PC-3 (cell line): ENCODE measurements at regions not wholly inside any gene's neighbourhood (a gene's known extent, or its start where the extent isn't known, plus 50 kb on each side); places are given as distances from the start of the nearest gene placed in this dataset.

Experiments
- ATAC-seq: fragments of 200-7000 bp; cut with Tn5 transposase; 2 replicates; pipeline ENCODE4 v1.9.1; 2020; ENCODE audit warnings: mild to moderate bottlenecking, moderate library complexity
- BruUV-seq: library from RNA; stranded (reverse); fragments of 400-500 nt; replicated peaks from 2 replicates; lab custom pipeline; 2021; lab: Mats Ljungman, UMichigan
- CTCF ChIA-PET: fragments of 300-600 bp; sonication (Branson Sonifier 250); formaldehyde crosslinking; loops from one replicate; lab custom pipeline; 2022; ENCODE audit warnings: antibody characterized with exemption; lab: Charles Lee
- POLR2A ChIA-PET: fragments of 300-600 bp; sonication (Branson Sonifier 250); formaldehyde crosslinking; loops from one replicate; lab custom pipeline; 2022; ENCODE audit warnings: antibody characterized with exemption; ENCODE audit not compliant: unreplicated experiment; lab: Charles Lee
- DNase-seq: peaks from one replicate; pipeline ENCODE4 v3.0.0-alpha.2; 2015
- H2AFZ ChIP-seq: fragments of 300-600 bp; sonication (generic); 2 replicates; pipeline ENCODE4 v1.6.0; 2016; ENCODE audit warnings: antibody characterized with exemption, low read length
- H3F3A ChIP-seq: fragments of 300-600 bp; sonication (generic); one replicate; pipeline ENCODE4 v1.6.0; 2017; ENCODE audit warnings: antibody characterized with exemption, low read length, control low read depth, mild to moderate bottlenecking; ENCODE audit not compliant: unreplicated experiment
- H3K27ac ChIP-seq: fragments of 300-600 bp; sonication (generic); 2 replicates; pipeline ENCODE4 v1.5.1; 2016; ENCODE audit warnings: mild to moderate bottlenecking, low read length
- H3K27me3 ChIP-seq: fragments of 300-600 bp; sonication (generic); 2 replicates; pipeline ENCODE4 v1.6.1; 2016; ENCODE audit warnings: low read length, mixed read lengths
- H3K36me3 ChIP-seq: fragments of 300-600 bp; sonication (generic); 2 replicates; pipeline ENCODE4 v1.6.1; 2016; ENCODE audit warnings: low read depth, mixed run types, low read length, mixed read lengths
- H3K4me1 ChIP-seq: fragments of 300-600 bp; sonication (generic); 2 replicates; pipeline ENCODE4 v1.5.1; 2016; ENCODE audit warnings: low read length; ENCODE audit not compliant: insufficient read depth
- H3K4me2 ChIP-seq: fragments of 300-600 bp; sonication (generic); 2 replicates; pipeline ENCODE4 v1.6.0; 2016; ENCODE audit warnings: low read length
- H3K4me3 ChIP-seq: fragments of 300-600 bp; sonication (generic); 2 replicates; pipeline ENCODE4 v1.5.1; 2016; ENCODE audit warnings: mild to moderate bottlenecking, low read length, mixed read lengths
- H3K79me2 ChIP-seq: fragments of 300-600 bp; sonication (generic); 2 replicates; pipeline ENCODE4 v1.6.1; 2017; ENCODE audit warnings: low read length, mixed read lengths
- H3K9ac ChIP-seq: fragments of 300-600 bp; sonication (generic); 2 replicates; pipeline ENCODE4 v1.6.0; 2016; ENCODE audit warnings: mild to moderate bottlenecking, low read length
- H3K9me2 ChIP-seq: fragments of 300-600 bp; sonication (generic); replicated peaks from 2 replicates; pipeline ENCODE4 v1.6.1; 2016; ENCODE audit warnings: mixed run types, low read length, mixed read lengths
- H3K9me3 ChIP-seq: fragments of 300-600 bp; sonication (generic); 2 replicates; pipeline ENCODE4 v1.6.1; 2016; ENCODE audit warnings: low read length, mixed read lengths
- H4K20me1 ChIP-seq: fragments of 300-600 bp; sonication (generic); 2 replicates; pipeline ENCODE4 v1.6.1; 2016; ENCODE audit warnings: low read length, mixed read lengths
- EZH2 ChIP-seq: fragments of 300-600 bp; sonication (generic); IDR thresholded peaks from one replicate; pipeline ENCODE4 v1.6.1; 2017; ENCODE audit warnings: antibody characterized with exemption, mild to moderate bottlenecking, low read length; ENCODE audit not compliant: unreplicated experiment
- EZH2phosphoT487 ChIP-seq: fragments of 300-600 bp; sonication (generic); IDR thresholded peaks from 2 replicates; pipeline ENCODE4 v1.6.1; 2018; ENCODE audit warnings: mild to moderate bottlenecking, antibody characterized with exemption, low read length, borderline replicate concordance
- intact Hi-C: fragments of 100-400 bp; cut with micrococcal nuclease; formaldehyde crosslinking; loops from 2 replicates; pipeline ENCODE4 v1.9.0; 2023
- TF ChIP-seq, protein P1 (sequence below): fragments of 300-600 bp; sonication (generic); conservative IDR thresholded peaks from 2 replicates; pipeline ENCODE4 v1.5.1; 2017; ENCODE audit warnings: antibody characterized with exemption, low read depth, mild to moderate bottlenecking, low read length

DNA sequence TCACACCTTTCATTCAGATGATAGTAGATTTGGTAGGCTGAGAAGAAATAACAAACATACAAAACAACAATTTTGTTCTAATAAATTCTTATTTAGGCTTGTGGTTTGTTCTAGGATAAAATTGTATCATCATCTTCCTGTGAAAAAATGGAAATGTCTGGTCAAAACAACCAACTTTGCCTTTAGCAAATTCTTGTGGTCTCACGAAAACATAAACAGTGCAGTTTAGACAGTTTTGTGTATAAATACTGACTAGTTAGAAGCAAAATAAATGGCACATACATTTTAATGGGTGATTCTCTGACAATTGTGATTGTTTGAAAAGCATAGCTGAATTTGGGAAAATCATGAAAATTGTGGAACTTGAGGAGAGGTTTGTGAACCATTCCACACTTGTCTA lies 180.1 kb downstream of the TDRD15 start:
- no peaks in the 10 kb centered on the region for H3K36me3 ChIP-seq
- no peak overlapping the region for H2AFZ ChIP-seq
- H3K9me2 ChIP-seq = no peaks in the 10 kb centered on the region
- no TSS peak for BruUV-seq
- H3K9ac ChIP-seq = no peak overlapping the region
- H3K27me3 ChIP-seq = no peaks in the 10 kb centered on the region
- H3K4me1 ChIP-seq = no peaks in the 10 kb centered on the region
- ChIA-PET POLR2A (no interaction called here), CTCF (no interaction called here)
- intact Hi-C loops = no loop called here
- ATAC-seq (no peak), DNase-seq (no peak)
- TF ChIP-seq EZH2phosphoT487 = no peak
- TF ChIP-seq, protein P1, sequence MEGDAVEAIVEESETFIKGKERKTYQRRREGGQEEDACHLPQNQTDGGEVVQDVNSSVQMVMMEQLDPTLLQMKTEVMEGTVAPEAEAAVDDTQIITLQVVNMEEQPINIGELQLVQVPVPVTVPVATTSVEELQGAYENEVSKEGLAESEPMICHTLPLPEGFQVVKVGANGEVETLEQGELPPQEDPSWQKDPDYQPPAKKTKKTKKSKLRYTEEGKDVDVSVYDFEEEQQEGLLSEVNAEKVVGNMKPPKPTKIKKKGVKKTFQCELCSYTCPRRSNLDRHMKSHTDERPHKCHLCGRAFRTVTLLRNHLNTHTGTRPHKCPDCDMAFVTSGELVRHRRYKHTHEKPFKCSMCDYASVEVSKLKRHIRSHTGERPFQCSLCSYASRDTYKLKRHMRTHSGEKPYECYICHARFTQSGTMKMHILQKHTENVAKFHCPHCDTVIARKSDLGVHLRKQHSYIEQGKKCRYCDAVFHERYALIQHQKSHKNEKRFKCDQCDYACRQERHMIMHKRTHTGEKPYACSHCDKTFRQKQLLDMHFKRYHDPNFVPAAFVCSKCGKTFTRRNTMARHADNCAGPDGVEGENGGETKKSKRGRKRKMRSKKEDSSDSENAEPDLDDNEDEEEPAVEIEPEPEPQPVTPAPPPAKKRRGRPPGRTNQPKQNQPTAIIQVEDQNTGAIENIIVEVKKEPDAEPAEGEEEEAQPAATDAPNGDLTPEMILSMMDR = no peak
- no peak for TF ChIP-seq EZH2
- no peaks in the 10 kb centered on the region for H3K79me2 ChIP-seq
- H3K27ac ChIP-seq = no peak overlapping the region
- no peaks in the 10 kb centered on the region for H4K20me1 ChIP-seq
- no peak overlapping the region for H3K4me2 ChIP-seq
- H3F3A ChIP-seq = no peaks in the 10 kb centered on the region
- peaks cover 4% of the 10 kb centered on the region; the same call in 1 of the 2 replicates for H3K9me3 ChIP-seq
- H3K4me3 ChIP-seq = no peak overlapping the region

DNA sequence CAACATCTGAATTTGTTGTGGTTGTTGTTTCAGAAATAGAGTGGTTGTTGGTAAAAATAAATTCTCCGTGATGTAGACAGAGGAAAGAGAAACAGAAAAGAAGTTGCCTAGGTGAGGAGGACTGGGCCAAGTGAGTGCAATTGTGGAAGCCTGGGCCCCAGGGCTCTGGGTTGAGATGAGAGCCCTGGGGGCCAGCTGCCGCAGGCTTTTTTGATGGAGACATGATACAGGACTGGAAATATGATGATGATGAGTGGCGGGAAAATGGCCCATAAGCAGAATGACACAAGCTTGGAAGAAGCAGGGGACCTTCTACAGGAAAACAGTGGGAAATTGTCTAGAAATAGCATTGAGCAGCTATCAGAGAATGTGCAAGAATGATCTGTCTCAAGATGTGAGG lies 181.8 kb downstream of the TDRD15 start:
- H3F3A ChIP-seq = no peaks in the 10 kb centered on the region
- CTCF ChIA-PET = no interaction called here
- H3K9me2 ChIP-seq = no peaks in the 10 kb centered on the region
- no peak for TF ChIP-seq EZH2phosphoT487
- TF ChIP-seq, protein P1 = no peak
- no peak for TF ChIP-seq EZH2
- H3K9me3 ChIP-seq = peaks cover 4% of the 10 kb centered on the region; the same call in 1 of the 2 replicates
- intact Hi-C loops = no loop called here
- no TSS peak for BruUV-seq
- H3K9ac ChIP-seq = no peak overlapping the region
- H3K27ac ChIP-seq = no peak overlapping the region
- no peaks in the 10 kb centered on the region for H3K79me2 ChIP-seq
- no peaks in the 10 kb centered on the region for H4K20me1 ChIP-seq
- DNase-seq (no peak), ATAC-seq (no peak)
- H3K4me3 ChIP-seq = no peak overlapping the region
- H3K4me2 ChIP-seq = no peak overlapping the region
- H3K36me3 ChIP-seq = no peaks in the 10 kb centered on the region
- H2AFZ ChIP-seq = no peak overlapping the region
- no peaks in the 10 kb centered on the region for H3K4me1 ChIP-seq
- no peaks in the 10 kb centered on the region for H3K27me3 ChIP-seq
- POLR2A ChIA-PET = no interaction called here

DNA sequence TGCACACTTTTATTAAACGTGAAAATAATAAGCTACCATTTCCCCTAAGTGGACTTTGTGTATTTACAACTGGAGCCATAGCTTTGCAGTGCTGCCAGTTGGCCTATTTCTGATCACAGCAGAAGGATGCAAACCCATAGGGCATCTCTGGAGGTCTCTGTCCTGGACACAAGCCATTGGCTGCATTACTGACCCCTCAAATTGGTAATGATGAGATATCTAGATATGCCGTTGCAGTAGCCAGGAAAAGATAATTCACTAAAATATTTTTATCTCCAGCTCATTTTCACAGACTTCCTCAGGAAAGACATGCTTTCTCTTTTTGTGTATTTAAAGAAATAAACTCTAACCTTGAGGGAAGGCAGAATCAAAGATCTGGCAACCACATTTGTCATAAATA lies 182.5 kb downstream of the TDRD15 start:
- H4K20me1 ChIP-seq = no peaks in the 10 kb centered on the region
- POLR2A ChIA-PET = no interaction called here
- no peak for ATAC-seq
- H3K9ac ChIP-seq = no peak overlapping the region
- no peak for DNase-seq
- BruUV-seq = no TSS peak
- intact Hi-C loops = no loop called here
- no peaks in the 10 kb centered on the region for H3K4me1 ChIP-seq
- H3F3A ChIP-seq = no peaks in the 10 kb centered on the region
- no peak overlapping the region for H3K4me3 ChIP-seq
- H3K9me2 ChIP-seq = no peaks in the 10 kb centered on the region
- no peak overlapping the region for H2AFZ ChIP-seq
- H3K27me3 ChIP-seq = no peaks in the 10 kb centered on the region
- H3K27ac ChIP-seq = no peak overlapping the region
- no peaks in the 10 kb centered on the region for H3K79me2 ChIP-seq
- H3K4me2 ChIP-seq = no peak overlapping the region
- TF ChIP-seq, protein P1 = no peak
- TF ChIP-seq EZH2 = no peak
- TF ChIP-seq EZH2phosphoT487 = no peak
- CTCF ChIA-PET = no interaction called here
- no peaks in the 10 kb centered on the region for H3K36me3 ChIP-seq
- H3K9me3 ChIP-seq = peaks cover 4% of the 10 kb centered on the region; the same call in 1 of the 2 replicates
